Astrocyte of the hippocampus (primary cell): ENCODE measurements at regions not wholly inside any gene's neighbourhood (a gene's known extent, or its start where the extent isn't known, plus 50 kb on each side); places are given as distances from the start of the nearest gene placed in this dataset.
A peak's percentile ranks its signal among the peaks of the same experiment; 100 is the strongest.

ENCODE experiments used
- DNase-seq: peaks from one replicate; pipeline ENCODE4 v3.0.0; 2011; ENCODE audit warnings: low read depth, low spot score

DNA sequence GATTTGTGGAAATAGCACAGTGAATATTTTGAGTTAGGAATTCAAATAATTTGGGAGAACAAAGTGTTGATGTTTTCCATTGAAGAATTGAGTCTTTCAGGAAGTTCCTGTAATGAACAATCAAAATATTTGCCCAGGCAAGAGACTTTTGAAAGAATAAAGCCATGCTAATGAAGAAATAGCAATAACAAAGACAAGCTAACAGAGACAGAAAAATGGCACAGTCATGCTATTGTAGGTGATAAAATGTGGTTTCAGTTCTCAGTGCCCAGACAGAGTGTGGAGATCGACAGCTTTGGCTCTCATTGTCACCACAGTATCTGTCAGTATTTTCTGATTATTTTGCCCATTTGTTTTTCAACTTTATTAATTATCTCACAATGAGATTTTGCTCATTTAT, 490.8 kb upstream of the PIK3C3 start:
- no peak for DNase-seq

DNA sequence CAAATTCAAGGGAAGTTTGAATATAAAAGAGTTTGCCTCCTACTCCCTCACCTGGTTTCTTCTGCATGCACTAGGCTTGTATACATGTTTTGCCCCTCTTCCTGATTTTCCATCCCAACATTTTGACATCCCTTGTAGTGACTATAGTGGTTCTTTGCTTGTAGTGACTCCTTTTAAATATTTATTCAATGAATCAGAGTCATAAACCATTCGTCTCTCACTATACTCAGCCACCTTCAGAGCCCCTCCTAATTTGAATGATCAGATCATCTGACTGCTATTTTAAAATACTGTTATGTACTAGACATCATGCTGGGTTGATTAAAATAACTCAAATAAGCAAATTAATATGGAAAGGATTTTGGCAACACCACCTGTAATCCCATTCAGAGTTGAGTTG, 492.1 kb upstream of the PIK3C3 start:
- DNase-seq: no peak

DNA sequence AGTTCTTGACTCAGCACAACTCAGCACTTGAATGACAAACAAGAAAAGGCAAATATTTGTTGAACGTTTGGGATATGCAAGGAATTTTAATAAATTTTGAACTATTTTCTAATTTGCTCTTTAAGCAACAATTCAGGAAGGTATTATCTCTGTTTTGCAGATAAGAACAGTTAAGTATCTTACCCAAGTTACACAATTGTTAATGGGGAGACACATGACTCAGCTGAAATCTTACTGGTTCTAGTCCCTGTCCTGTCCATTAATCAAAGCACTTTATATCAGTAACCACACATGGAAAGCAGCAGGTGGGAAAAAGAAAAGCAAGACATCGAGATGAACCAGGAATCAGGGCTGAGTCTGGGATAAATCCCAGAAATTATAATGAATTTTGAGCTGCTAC, 493.9 kb upstream of the PIK3C3 start:
- no peak for DNase-seq

DNA sequence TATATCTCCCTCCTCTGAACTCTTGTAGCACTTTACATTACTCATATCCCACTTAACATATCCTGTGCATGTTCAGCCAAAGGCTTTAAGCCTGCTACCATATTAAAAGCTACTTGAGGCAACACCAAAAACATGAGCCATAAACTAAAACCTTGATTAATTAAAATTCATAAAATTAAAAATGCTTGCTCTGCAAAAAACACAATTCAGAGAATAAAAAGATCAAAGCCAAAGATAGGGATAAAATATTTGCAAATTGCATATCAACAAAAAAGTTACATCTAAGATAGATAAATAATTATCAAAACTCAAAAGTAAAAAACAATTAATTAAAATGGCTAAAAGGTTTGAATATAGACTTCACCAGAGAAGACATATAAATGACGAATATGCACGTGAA, 495.4 kb upstream of the PIK3C3 start:
- no peak for DNase-seq

DNA sequence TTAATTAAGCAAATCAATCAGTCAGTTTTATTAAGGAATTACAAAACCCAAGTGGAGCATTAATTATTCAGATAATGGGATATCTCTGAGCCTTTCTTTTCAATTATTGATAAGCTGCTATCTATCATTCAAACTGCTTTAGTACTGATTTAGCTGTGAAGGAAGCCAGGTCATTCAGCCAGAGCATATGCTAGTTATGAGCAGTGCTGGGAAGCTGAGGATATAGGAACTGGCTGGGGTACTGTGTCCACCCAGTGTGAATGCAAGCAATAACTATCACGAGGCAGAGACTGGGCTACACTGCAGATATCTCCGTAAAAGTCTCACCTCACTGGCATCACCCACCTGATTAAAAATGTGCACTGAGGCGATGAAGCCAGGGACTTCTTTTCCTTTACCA, 496.7 kb upstream of the PIK3C3 start:
- DNase-seq: no peak

DNA sequence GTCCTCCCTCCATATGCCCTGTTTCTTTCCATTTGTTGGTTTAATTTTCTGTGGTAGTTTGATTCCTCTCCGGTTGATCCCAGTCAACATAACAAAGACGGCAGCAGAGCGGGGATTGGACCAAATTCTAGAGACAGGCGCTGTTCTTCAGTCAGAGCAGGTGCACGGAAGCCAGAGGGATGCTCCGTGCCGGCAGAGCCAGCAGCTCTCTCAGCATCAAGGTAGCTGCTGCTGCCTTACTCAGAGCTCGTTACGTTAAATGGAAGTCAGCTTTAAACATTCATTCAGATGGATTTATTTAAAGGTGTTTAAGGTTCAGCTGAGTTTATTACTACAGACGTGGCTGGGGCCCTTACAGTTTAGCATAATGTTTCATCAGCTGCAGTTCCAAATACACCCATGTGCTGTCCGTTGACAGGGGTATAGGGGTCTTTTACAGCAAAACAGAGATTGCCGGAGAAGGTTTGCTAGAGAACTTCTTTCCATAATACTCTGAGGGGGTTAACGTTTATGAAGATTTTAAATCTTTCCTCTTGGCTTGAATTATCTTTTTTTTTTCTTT, 497.2 kb upstream of the PIK3C3 start:
- DNase-seq: no peak

DNA sequence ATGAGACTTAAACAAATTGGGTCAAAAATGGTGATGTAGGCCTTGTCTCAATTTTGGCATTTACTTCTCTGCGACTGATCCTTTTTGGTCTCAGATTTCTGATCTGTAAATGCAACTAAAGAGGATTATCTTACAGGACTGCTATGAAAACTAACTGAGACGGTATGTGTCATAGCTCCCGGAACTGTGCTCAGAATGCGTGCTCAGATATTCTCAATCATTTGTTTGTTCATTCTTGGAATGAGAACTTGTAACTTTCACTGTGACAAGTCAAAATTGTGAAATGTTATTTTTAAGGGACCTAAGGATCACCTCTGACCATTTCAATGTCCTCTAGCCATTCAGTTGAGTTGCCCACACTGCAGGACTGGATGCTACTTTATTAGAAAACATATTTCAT, 498.2 kb upstream of the PIK3C3 start:
- DNase-seq: no peak

DNA sequence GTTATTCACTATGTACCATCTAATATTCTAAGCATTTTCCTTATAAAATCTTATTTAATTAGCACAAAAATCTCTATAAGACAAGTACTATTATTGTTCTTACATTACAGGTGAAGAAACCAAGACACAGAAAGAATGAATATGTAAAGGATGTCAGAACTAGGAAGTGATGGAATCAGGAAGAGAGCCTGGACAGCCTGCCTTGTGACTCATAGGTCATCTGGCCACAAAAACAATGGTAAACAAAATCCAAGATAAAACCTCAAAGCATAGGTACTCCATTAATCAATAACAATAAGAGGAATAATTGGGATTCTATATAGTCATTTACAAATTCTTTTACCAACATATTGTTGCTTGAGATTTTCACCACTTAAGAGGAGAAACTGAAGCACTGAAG, 505.4 kb upstream of the PIK3C3 start:
- no peak for DNase-seq

DNA sequence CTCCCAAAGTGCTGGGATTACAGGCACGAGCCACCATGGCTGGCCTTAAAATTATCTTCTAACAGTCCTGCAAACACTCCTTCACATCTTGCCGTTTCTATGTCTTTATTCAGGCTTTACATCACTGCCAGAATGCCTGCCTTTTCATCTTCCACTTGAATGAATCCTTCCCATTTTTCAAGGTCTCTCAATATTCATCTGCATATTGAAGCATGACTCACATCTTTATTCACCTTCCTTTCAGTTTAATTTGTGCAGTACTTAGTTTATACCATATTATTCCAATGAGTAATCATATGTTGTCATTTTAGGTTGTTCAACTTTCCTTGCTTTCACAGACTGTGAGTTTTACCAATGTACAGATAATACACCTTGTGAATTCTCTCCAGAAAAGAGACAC, 510.1 kb upstream of the PIK3C3 start:
- peak; percentile 58 for DNase-seq

DNA sequence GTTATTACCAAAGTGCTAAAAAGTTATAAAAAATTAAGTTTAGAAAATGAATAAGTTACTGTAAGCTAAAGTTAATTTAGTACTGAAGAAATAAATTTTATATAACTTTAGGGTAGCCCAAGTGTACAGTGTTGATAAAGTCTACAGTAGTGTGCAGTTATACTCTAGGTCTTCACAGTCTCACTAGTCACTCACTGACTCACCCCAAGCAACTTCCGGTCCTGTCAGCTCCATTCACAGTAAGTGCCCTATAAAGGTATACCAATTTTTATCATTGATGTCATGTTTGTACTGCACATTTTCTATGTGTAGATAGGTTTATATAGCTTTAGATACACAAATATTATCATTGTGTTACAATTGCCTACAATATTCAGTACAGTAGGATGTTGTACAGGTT, 518.3 kb upstream of the PIK3C3 start:
- no peak for DNase-seq

DNA sequence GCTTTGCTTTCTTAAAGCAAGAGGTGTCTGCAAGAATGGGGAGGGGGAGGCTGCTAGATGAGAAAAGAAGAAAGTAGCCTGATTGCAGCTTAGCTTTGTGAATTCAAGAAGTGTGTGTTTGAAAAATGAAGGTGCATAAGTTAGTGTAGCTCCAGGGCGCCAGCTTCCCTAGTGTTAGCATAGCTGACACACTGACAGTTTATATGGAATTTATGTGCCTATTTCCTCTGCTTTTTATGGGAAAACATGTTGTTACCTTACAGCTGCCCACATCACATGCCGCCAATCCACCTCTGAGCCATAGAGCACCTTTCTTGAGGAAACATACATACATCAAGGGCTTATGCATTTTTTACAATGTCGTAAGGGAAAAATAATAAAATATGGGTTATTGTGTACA, 536.4 kb upstream of the PIK3C3 start:
- DNase-seq: no peak

DNA sequence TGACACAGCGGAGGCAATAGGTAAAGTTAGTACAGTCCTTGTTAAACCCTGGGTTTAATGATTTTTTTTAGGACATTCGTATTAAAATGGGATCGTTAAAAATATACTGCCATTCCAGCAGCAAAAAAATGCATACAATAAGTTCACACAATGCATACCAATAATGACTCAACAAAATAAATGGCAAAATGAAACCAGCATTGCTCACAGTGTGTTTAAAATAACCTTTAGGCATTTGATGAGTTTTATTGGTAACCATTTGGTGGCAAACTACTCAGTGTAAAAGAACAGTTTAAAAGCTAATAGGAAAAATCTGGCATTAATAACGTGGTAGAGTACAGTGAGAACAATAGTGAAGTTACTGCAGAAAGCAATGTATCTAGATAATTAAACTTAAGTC, 539.0 kb upstream of the PIK3C3 start:
- no peak for DNase-seq

DNA sequence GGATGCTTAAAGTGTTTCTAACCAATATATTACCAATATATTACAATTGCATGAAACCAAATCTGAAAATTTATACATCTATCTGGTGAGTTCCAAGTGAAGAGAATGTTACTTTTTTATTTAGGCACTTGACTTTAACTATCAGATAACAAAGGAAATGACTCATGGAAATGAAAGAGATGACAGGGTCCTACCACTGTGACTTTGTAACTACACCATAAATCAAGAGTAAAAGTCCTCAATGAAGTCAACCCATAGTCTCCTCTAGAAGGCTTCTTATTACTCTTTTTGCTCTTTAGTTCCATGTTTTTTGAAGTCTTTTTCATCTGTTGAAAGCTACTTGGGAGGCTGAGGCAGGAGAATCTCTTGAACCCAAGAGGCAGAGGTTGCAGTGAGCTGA, 545.0 kb upstream of the PIK3C3 start:
- DNase-seq: no peak

DNA sequence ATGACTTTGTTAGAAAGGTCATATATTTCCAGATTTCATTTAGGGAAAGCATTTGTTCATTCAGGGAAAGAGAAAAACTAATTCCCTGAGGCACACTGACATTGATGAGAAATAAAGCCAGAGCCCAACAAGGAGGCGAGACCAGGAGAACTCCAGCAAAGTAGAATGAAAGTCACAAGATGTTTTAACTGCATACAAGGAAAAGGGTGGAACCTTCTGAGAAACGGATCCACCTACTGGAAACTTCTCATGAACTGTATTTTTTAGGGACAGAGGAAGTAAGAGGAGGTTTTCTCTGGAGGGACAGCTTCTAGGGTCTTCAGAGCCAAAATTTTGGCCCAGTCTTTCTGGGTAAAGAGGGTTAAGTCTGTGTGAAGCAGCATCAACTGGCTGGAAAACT, 548.2 kb upstream of the PIK3C3 start:
- no peak for DNase-seq

DNA sequence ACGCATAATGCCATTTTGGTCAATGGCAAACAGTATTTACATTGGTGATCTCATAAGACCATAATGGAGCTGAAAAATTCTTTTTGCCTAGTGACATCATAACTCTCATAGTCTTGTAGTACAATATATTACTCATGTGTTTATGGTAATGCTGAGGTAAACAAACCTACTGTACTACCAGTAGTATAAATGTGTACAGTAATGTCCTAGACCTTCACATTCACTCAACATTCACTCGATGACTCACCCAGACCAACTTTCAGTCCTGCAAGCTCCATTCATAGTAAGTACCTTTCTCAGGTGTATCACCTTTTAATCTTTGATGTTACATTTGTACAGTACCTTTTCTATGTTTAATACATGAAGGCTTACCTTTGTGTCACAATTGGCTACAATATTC, 558.2 kb upstream of the PIK3C3 start:
- no peak for DNase-seq

DNA sequence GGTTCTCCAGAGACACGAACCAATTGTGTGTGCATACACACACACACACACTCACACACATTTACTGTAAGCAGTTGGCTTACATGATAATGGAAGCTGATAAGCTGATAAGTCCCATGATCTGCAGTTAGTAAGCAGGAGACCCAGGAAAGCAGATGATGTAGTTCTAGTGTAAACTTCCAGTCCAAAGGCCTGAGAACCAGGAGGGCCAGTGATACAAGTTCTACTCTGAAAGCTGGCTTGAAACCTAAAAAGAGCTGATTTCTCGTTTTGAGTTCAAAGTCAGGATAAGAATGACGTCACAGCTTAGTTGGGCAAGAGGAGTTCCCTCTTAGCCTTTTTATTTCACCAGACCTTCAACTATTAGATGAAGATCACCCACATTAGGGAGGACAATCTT, 558.8 kb upstream of the PIK3C3 start:
- DNase-seq: no peak

DNA sequence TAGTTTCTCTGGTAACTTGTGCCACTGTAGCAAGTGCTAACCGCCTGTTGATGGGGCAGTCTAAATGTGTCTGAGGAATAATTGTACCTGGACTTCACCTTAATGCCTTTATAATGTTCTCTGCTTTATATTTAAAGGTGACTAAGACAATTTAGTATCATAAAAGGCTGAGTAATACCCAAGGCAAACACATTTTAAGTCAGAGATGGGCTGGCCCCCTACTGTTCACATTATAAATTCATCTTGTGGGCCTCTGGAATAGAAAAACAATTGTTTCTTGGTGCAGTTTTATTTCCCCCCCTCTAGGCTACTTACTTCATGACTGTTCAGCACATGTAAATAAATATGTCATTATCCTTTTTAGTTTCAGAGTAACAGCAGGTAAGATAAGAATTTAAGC, 559.3 kb upstream of the PIK3C3 start:
- no peak for DNase-seq

DNA sequence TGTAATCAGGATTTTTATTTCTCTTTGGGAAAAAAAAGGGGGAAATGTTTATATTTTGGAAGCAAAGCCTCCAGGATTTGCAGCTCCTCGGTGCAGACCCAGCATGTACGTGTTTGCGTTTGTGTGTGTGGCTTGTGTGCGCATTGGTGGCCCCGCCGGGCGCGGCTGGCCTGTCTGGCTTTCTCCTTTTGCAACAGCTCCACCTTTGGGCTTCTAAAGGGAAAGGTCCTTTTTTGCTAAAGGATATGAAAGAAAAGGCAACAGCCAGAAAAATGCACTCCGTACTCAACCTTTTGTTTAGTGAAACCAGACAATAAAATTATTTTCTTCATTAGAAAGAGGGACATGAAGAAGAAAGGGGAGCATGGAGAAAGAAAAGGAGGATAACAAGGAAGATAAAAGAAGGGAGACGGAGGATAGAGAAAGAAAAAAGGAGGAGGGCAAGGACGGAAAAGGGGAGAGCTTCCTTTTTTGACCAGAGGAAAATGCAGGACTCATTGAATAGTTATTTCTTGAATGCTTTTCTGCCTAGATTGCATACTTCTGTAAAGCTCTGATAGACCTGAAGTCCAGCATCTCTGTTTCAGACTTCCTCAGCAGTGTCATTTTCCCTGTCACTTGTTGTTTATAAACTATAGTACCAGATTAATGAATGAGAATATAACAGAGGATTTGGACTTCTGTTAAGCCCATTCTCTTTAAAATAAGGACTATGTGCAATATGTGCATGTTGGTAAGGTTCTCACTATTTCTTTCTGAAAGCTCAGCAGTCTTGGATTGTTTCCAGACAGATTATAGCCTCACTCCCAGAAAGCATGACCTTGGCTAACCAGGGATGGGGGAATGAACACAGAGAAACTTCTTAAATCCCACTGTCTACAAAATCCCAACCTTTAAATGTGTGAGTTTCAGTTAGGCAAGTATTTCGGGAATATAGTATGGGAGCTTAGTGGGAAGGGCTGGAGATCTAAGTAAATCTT, 563.1 kb upstream of the PIK3C3 start:
- peak; percentile 85 for DNase-seq

DNA sequence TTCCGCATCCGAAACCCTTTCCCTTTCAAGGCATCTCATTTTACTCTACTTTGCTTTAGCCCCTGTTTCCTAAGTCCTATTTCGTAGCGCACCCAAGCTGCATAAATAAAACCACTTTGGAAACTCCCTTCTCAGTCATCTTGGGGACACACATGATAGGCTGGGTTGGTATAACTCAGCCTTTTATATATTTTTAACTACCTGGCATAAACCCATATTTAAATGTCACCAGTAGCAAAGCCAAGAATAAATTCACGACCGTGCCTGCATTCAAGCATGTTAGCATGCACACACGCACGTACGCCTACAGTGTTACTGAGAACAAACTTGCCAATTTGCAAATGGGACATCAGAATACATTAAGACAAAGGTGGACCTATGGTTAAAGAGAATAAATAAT, 564.7 kb upstream of the PIK3C3 start:
- no peak for DNase-seq

DNA sequence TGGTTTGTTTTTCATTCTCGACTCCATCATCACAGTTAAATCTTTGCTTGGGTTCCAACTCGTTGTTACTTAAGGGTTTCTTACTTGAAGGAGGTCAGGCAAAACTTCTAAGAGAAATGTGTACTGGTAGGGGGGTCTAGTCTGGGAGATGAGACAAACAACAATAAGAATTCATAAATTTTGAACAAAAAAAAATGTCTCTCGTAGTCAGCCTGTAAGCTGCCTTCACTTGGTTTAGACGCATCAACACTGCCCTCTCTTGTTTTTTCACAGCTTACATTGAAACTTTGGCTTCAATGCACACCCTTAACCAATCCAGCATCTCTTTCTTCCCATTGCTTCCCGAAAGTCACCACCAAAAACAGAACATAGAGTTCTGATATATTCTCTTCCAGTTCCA, 576.4 kb upstream of the PIK3C3 start:
- DNase-seq: peak; percentile 67

DNA sequence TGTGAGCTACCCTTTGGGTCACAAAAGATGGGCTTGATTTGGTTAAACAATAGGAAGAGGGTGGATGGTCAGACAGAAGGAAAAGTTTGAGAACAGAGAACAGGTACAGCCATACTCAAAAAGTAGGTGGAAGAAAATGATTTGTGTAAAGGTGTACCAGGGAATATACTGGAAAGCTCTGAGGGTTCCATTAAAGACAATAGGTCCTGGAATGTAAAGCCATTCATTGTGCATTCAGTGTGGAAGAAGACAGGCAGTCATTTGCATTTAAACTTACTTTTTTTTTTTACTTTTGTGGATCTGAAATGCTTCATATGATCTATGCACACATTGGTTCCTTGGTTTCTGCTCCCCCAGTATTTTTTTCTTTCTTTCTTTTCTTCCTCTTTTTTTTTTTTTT, 581.4 kb upstream of the PIK3C3 start:
- DNase-seq: no peak

DNA sequence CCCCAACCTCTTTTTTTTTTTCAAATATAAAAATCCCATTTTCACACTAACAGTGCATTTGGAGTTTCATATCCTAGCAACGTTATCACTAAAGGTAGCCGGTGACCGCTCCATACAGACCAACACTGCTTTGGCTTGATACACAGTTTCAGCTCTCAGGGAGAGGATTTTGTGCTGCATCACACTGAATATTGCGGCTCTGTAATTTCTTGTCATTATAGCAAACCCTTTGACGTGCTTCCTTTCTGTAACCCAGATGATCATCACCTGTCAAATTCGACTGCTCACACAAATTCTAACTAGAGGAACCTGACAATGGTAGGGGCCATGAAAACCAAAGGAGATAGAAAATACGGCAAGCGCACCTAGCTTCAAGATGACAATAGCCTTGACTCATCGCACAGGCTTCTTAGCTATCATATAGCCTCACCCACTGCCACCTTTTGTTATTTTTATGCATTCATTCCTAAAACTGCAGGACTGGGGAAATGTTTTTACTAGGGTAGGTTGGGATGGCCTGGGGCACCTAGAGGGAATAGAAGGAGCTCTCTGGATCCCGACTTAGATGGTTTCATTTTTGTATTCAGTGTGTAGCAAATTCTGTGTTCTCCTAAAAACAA, 582.9 kb upstream of the PIK3C3 start:
- no peak for DNase-seq
